ENCODE measurements at regions not wholly inside any gene's neighbourhood (a gene's known extent, or its start where the extent isn't known, plus 50 kb on each side); places are given as distances from the start of the nearest gene placed in this dataset.

DNA sequence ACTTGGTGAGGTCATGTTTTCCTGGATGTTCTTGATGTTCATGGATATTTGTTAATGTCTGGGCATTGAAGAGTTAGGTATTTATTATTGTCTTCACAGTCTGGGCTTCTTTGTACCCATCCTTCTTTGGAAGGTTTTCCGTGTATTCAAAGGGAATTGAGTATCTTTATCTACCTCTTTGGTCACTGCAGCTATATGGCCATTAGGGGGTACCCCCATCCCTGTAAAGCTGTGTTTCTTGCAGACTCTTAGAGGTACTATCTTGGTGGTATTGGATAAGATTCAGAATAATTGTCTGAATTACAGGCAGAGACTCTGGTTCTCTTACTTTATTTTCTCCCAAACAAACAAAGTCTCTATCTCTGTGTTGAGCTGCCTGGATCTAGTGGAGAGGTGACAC lies 401.6 kb upstream of the FSIP2 start:
- H3K4me1 Mint-ChIP-seq, result no peaks in the 10 kb centered on the region
- no peaks in the 10 kb centered on the region for H3K36me3 Mint-ChIP-seq (ENCODE audit: low read depth)
- no peak overlapping the region for H3K4me3 Mint-ChIP-seq
- ATAC-seq (no peak), DNase-seq (no peak)
- peaks cover 10% of the 10 kb centered on the region for H3K9me3 Mint-ChIP-seq
- no peak overlapping the region for H3K27ac Mint-ChIP-seq
- no peaks in the 10 kb centered on the region for H3K27me3 Mint-ChIP-seq

GRCh38 chr2:185338104-185338503 lies 400.5 kb upstream of the FSIP2 start:
- Mint-ChIP-seq H3K9me3 (peaks cover 10% of the 10 kb centered on the region), H3K36me3 (ENCODE audit: low read depth) (no peaks in the 10 kb centered on the region), H3K4me3 (no peak overlapping the region), H3K4me1 (no peaks in the 10 kb centered on the region), H3K27me3 (no peaks in the 10 kb centered on the region), H3K27ac (no peak overlapping the region)
- ATAC-seq, result no peak
- DNase-seq, result no peak

GRCh38 chr2:185347445-185347844 lies 391.2 kb upstream of the FSIP2 start:
- Mint-ChIP-seq H3K36me3 (ENCODE audit: low read depth) (no peaks in the 10 kb centered on the region), H3K9me3 (peaks cover 3% of the 10 kb centered on the region), H3K4me1 (no peaks in the 10 kb centered on the region), H3K27ac (no peak overlapping the region), H3K4me3 (no peak overlapping the region), H3K27me3 (no peaks in the 10 kb centered on the region)
- DNase-seq, result no peak
- no peak for ATAC-seq

GRCh38 chr2:185360776-185361175 lies 377.8 kb upstream of the FSIP2 start:
- H3K36me3 Mint-ChIP-seq (ENCODE audit: low read depth), result no peaks in the 10 kb centered on the region
- H3K27me3 Mint-ChIP-seq, result no peaks in the 10 kb centered on the region
- ATAC-seq (no peak), DNase-seq (no peak)
- H3K4me3 Mint-ChIP-seq, result no peak overlapping the region
- no peak overlapping the region for H3K27ac Mint-ChIP-seq
- peaks cover 10% of the 10 kb centered on the region for H3K9me3 Mint-ChIP-seq
- no peaks in the 10 kb centered on the region for H3K4me1 Mint-ChIP-seq

- Mint-ChIP-seq H3K27ac (no peak overlapping the region), H3K9me3 (no peaks in the 10 kb centered on the region), H3K4me1 (no peaks in the 10 kb centered on the region), H3K4me3 (no peak overlapping the region), H3K27me3 (no peaks in the 10 kb centered on the region), H3K36me3 (ENCODE audit: low read depth) (no peaks in the 10 kb centered on the region)
- DNase-seq (no peak), ATAC-seq (no peak)
Observed at GRCh38 chr2:185372188-185372587, 366.4 kb upstream of the FSIP2 start.

- H3K4me3 Mint-ChIP-seq, result no peak overlapping the region
- ATAC-seq, result no peak
Observed at GRCh38 chr2:185373229-185373628, 365.4 kb upstream of the FSIP2 start.

DNA sequence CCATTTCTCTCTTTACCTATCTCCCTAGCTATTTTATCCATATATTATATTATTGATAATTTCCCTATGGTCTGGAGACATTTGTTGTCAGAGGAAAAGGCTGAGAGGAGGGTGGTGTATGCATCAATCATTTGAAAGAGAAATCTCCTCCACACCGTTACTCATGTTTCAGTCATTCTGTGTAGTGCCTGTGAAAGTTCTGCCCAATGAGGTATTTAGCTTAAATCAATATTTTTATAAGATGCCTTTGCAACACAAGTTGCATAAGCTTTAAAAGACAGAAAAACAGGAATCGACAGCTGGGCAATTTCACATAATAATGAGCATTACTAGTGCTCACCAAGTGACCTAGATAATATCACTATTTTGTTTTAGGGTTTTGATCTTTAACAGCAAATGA lies 363.7 kb upstream of the FSIP2 start:
- Mint-ChIP-seq H3K9me3 (no peaks in the 10 kb centered on the region), H3K27me3 (no peaks in the 10 kb centered on the region), H3K27ac (no peak overlapping the region), H3K36me3 (ENCODE audit: low read depth) (no peaks in the 10 kb centered on the region), H3K4me3 (no peak overlapping the region), H3K4me1 (no peaks in the 10 kb centered on the region)
- DNase-seq, result no peak
- ATAC-seq, result no peak

More at GRCh38 chr2:185373229-185373628, 365.4 kb upstream of the FSIP2 start:
- Mint-ChIP-seq H3K36me3 (ENCODE audit: low read depth) (no peaks in the 10 kb centered on the region), H3K9me3 (no peaks in the 10 kb centered on the region), H3K27me3 (no peaks in the 10 kb centered on the region), H3K4me1 (no peaks in the 10 kb centered on the region), H3K27ac (no peak overlapping the region)
- no peak for DNase-seq

DNA sequence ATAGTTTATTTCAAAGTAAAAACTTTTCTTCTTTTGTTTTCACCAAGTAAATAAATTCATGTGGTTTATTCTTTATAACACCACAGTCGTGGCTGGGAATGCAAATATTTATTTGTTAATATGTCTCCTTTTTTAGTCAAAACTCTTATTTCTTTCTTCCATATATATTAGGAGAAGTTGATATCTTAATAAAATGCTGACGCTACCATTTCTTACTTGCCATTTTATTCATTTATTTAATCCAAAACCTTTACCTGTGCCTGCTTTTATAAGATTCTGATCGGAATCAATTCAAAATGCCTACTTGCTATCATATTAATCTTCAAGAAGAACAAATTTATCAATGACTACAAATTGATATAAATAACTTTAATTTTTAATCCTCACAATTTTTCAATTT lies 362.9 kb upstream of the FSIP2 start:
- ATAC-seq (no peak), DNase-seq (no peak)
- no peaks in the 10 kb centered on the region for H3K9me3 Mint-ChIP-seq
- H3K4me3 Mint-ChIP-seq, result no peak overlapping the region
- H3K4me1 Mint-ChIP-seq, result no peaks in the 10 kb centered on the region
- H3K36me3 Mint-ChIP-seq (ENCODE audit: low read depth), result no peaks in the 10 kb centered on the region
- H3K27me3 Mint-ChIP-seq, result no peaks in the 10 kb centered on the region
- H3K27ac Mint-ChIP-seq, result no peak overlapping the region

GRCh38 chr2:185381631-185382030 lies 357.0 kb upstream of the FSIP2 start:
- Mint-ChIP-seq H3K36me3 (ENCODE audit: low read depth) (no peaks in the 10 kb centered on the region), H3K27me3 (no peaks in the 10 kb centered on the region), H3K27ac (no peak overlapping the region), H3K9me3 (peaks cover 4% of the 10 kb centered on the region), H3K4me3 (no peak overlapping the region), H3K4me1 (no peaks in the 10 kb centered on the region)
- DNase-seq (no peak), ATAC-seq (no peak)

- DNase-seq (no peak), ATAC-seq (no peak)
- Mint-ChIP-seq H3K4me1 (no peaks in the 10 kb centered on the region), H3K27ac (no peak overlapping the region), H3K27me3 (no peaks in the 10 kb centered on the region), H3K36me3 (ENCODE audit: low read depth) (no peaks in the 10 kb centered on the region), H3K4me3 (no peak overlapping the region), H3K9me3 (peaks cover 4% of the 10 kb centered on the region)
Observed at GRCh38 chr2:185384822-185385560, 353.6 kb upstream of the FSIP2 start.

GRCh38 chr2:185388226-185388625 lies 350.4 kb upstream of the FSIP2 start:
- H3K36me3 Mint-ChIP-seq (ENCODE audit: low read depth), result no peaks in the 10 kb centered on the region
- no peaks in the 10 kb centered on the region for H3K4me1 Mint-ChIP-seq
- H3K4me3 Mint-ChIP-seq, result no peak overlapping the region
- no peaks in the 10 kb centered on the region for H3K27me3 Mint-ChIP-seq
- no peak overlapping the region for H3K27ac Mint-ChIP-seq
- DNase-seq (no peak), ATAC-seq (no peak)
- H3K9me3 Mint-ChIP-seq, result peaks cover 4% of the 10 kb centered on the region

DNA sequence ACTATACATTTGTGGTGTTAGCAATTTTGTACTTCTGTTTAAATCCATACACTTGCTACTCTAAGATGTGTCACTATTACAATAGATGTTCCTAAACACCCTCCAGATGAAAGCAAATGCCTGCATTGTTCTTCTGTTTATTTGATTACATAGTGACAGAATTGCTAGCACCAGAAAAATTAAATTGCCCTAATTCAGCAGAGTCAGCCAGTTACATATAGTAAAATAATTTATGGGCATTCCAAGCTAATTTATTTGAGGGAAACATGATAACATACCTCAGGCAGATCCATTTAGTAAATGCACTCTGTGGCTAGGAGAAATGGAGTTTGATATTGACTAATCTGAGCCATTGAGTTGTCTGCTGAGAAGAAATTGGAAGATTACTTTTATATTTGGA lies 347.1 kb upstream of the FSIP2 start:
- no peaks in the 10 kb centered on the region for H3K4me1 Mint-ChIP-seq

DNA sequence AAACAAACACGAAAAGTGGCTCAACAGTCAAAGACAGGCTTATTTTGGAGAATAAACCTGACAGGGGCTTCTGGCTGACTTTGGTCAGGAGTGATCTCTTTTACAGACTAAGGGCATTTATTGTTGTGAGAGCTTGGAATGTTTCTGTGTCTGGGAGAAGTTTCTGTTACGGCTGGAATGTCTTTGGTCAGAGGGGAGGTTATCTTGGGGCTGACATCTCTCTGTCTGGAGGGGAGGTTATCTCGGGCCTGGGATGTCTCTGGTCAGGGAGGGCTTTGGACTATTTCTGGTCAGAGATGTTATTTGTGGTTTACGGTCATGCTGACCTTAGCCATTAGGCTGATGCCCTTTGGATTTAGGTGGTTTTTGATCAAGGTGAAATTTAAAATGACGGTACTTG lies 345.5 kb upstream of the FSIP2 start:
- Mint-ChIP-seq H3K4me3 (no peak overlapping the region), H3K9me3 (peaks cover 3% of the 10 kb centered on the region), H3K27me3 (no peaks in the 10 kb centered on the region), H3K36me3 (ENCODE audit: low read depth) (no peaks in the 10 kb centered on the region), H3K4me1 (no peaks in the 10 kb centered on the region), H3K27ac (no peak overlapping the region)
- no peak for ATAC-seq
- DNase-seq, result no peak

More for the DNA sequence above, 347.1 kb upstream of the FSIP2 start:
- H3K27me3 Mint-ChIP-seq, result no peaks in the 10 kb centered on the region
- H3K36me3 Mint-ChIP-seq (ENCODE audit: low read depth), result no peaks in the 10 kb centered on the region
- ATAC-seq (no peak), DNase-seq (no peak)
- peaks cover 3% of the 10 kb centered on the region for H3K9me3 Mint-ChIP-seq
- no peak overlapping the region for H3K4me3 Mint-ChIP-seq
- no peak overlapping the region for H3K27ac Mint-ChIP-seq

- H3K9me3 Mint-ChIP-seq, result peaks cover 9% of the 10 kb centered on the region
- H3K4me1 Mint-ChIP-seq, result no peaks in the 10 kb centered on the region
- H3K36me3 Mint-ChIP-seq (ENCODE audit: low read depth), result no peaks in the 10 kb centered on the region
- no peak overlapping the region for H3K4me3 Mint-ChIP-seq
- DNase-seq (no peak), ATAC-seq (no peak)
- H3K27ac Mint-ChIP-seq, result no peak overlapping the region
- H3K27me3 Mint-ChIP-seq, result no peaks in the 10 kb centered on the region
Observed at GRCh38 chr2:185402474-185402873, 336.1 kb upstream of the FSIP2 start.

GRCh38 chr2:185404578-185404977 lies 334.0 kb upstream of the FSIP2 start:
- Mint-ChIP-seq H3K4me1 (no peaks in the 10 kb centered on the region), H3K9me3 (peaks cover 5% of the 10 kb centered on the region), H3K36me3 (ENCODE audit: low read depth) (no peaks in the 10 kb centered on the region), H3K4me3 (no peak overlapping the region), H3K27me3 (no peaks in the 10 kb centered on the region), H3K27ac (no peak overlapping the region)
- DNase-seq, result no peak
- ATAC-seq, result no peak

DNA sequence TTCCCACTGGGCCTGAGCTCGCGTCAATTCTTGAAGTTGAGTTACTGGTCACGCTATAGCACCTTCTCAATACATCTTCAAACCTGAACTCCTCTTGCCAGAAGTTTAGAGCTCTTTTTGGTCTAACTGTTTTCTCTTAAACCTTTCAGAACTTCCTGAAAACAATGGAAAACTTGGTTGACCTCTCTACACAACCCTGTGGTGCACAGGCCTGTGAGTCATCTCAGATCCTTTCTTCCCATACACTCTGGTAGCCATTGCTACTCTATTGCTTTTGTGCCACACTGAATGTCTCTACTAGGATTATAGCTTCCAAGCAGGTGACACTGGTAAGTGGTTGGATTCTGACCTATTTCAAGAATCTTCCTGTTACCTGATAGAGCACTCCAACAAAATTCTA lies 321.5 kb upstream of the FSIP2 start:
- no peaks in the 10 kb centered on the region for H3K27me3 Mint-ChIP-seq
- no peaks in the 10 kb centered on the region for H3K36me3 Mint-ChIP-seq (ENCODE audit: low read depth)
- H3K4me1 Mint-ChIP-seq, result no peaks in the 10 kb centered on the region
- DNase-seq (no peak), ATAC-seq (no peak)
- H3K4me3 Mint-ChIP-seq, result no peak overlapping the region
- no peak overlapping the region for H3K27ac Mint-ChIP-seq
- peaks cover 15% of the 10 kb centered on the region for H3K9me3 Mint-ChIP-seq

Data from activated naive CD8-positive, alpha-beta T cell treated with anti-CD3 and anti-CD28 coated beads, Interleukin-2, amount 50 U/mL, for 24 hours (primary cell).